SK-N-SH (cell line): ENCODE measurements at regions not wholly inside any gene's neighbourhood (a gene's known extent, or its start where the extent isn't known, plus 50 kb on each side); places are given as distances from the start of the nearest gene placed in this dataset.

Experiments used
- EZH2phosphoT487 ChIP-seq: fragments of 200-600 bp; sonication (generic); IDR thresholded peaks from 2 replicates; pipeline ENCODE4 v1.6.1; 2017; ENCODE audit warnings: low read depth, mixed run types, mild to moderate bottlenecking, antibody characterized with exemption, moderate library complexity, borderline replicate concordance
- FOSL2 ChIP-seq: IDR thresholded peaks from 2 replicates; pipeline ENCODE4 v1.4.0; 2012; ENCODE audit warnings: low read depth, mild to moderate bottlenecking, moderate library complexity, borderline replicate concordance
- GABPA ChIP-seq: IDR thresholded peaks from 2 replicates; pipeline ENCODE4 v1.4.0; 2012; ENCODE audit warnings: low read depth, mild to moderate bottlenecking
- JUND ChIP-seq: IDR thresholded peaks from 2 replicates; pipeline ENCODE4 v1.4.0; 2012
- NRF1 ChIP-seq: IDR thresholded peaks from 2 replicates; pipeline ENCODE4 v1.6.1; 2012; ENCODE audit warnings: low read depth, mild to moderate bottlenecking, low read length
- RAD21 ChIP-seq: IDR thresholded peaks from 2 replicates; pipeline ENCODE4 v1.6.1; 2012; ENCODE audit warnings: mild to moderate bottlenecking, low read length
- TEAD4 ChIP-seq: IDR thresholded peaks from 2 replicates; pipeline ENCODE4 v1.4.0; 2012; ENCODE audit warnings: mild to moderate bottlenecking, borderline replicate concordance; ENCODE audit not compliant: insufficient read depth
- TF ChIP-seq, protein P1 (sequence below): fragments of 200-600 bp; sonication (generic); IDR thresholded peaks from 2 replicates; pipeline ENCODE4 v1.6.1; 2017; ENCODE audit warnings: antibody characterized with exemption, mild to moderate bottlenecking, moderate library complexity
- TF ChIP-seq, protein P2 (sequence below): IDR thresholded peaks from 2 replicates; pipeline ENCODE4 v1.6.1; 2012; ENCODE audit warnings: mild to moderate bottlenecking, low read depth, low read length, moderate library complexity
- TF ChIP-seq, protein P3 (sequence below): IDR thresholded peaks from 2 replicates; pipeline ENCODE4 v1.4.0; 2012; ENCODE audit warnings: low read depth
- TF ChIP-seq, protein P4 (sequence below): IDR thresholded peaks from 2 replicates; pipeline ENCODE4 v1.4.0; 2012; ENCODE audit warnings: low read depth, borderline replicate concordance
- TF ChIP-seq, protein P5 (sequence below): fragments of 150-350 bp; IDR thresholded peaks from 2 replicates; pipeline ENCODE4 v1.6.1; 2017; ENCODE audit warnings: antibody characterized with exemption, low read length, low read depth, borderline replicate concordance

DNA sequence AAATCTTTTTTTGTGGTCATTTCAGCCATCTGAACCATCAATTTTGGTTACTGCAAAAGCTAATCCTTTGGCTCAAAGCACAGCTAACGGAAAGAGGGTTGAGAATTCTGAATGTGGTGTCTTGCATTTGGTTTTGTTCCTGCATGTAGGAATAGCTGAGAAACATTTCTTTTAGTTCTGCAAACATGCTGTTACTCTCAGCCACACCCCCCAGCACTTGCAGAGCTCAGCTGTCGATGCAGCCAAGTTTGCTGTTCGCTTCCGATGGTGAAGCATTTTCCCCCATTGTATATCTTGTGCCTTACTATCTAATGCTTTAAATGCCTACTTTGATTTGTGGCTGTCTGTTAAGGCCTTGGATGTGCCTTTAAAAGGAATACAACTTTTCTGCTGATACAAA lies 294.9 kb upstream of the FANCL start:
- TF ChIP-seq, protein P1, sequence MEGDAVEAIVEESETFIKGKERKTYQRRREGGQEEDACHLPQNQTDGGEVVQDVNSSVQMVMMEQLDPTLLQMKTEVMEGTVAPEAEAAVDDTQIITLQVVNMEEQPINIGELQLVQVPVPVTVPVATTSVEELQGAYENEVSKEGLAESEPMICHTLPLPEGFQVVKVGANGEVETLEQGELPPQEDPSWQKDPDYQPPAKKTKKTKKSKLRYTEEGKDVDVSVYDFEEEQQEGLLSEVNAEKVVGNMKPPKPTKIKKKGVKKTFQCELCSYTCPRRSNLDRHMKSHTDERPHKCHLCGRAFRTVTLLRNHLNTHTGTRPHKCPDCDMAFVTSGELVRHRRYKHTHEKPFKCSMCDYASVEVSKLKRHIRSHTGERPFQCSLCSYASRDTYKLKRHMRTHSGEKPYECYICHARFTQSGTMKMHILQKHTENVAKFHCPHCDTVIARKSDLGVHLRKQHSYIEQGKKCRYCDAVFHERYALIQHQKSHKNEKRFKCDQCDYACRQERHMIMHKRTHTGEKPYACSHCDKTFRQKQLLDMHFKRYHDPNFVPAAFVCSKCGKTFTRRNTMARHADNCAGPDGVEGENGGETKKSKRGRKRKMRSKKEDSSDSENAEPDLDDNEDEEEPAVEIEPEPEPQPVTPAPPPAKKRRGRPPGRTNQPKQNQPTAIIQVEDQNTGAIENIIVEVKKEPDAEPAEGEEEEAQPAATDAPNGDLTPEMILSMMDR, result no peak
- no peak for TF ChIP-seq GABPA
- TF ChIP-seq, protein P2, sequence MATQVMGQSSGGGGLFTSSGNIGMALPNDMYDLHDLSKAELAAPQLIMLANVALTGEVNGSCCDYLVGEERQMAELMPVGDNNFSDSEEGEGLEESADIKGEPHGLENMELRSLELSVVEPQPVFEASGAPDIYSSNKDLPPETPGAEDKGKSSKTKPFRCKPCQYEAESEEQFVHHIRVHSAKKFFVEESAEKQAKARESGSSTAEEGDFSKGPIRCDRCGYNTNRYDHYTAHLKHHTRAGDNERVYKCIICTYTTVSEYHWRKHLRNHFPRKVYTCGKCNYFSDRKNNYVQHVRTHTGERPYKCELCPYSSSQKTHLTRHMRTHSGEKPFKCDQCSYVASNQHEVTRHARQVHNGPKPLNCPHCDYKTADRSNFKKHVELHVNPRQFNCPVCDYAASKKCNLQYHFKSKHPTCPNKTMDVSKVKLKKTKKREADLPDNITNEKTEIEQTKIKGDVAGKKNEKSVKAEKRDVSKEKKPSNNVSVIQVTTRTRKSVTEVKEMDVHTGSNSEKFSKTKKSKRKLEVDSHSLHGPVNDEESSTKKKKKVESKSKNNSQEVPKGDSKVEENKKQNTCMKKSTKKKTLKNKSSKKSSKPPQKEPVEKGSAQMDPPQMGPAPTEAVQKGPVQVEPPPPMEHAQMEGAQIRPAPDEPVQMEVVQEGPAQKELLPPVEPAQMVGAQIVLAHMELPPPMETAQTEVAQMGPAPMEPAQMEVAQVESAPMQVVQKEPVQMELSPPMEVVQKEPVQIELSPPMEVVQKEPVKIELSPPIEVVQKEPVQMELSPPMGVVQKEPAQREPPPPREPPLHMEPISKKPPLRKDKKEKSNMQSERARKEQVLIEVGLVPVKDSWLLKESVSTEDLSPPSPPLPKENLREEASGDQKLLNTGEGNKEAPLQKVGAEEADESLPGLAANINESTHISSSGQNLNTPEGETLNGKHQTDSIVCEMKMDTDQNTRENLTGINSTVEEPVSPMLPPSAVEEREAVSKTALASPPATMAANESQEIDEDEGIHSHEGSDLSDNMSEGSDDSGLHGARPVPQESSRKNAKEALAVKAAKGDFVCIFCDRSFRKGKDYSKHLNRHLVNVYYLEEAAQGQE, result no peak
- TF ChIP-seq RAD21, result no peak
- TF ChIP-seq, protein P3, sequence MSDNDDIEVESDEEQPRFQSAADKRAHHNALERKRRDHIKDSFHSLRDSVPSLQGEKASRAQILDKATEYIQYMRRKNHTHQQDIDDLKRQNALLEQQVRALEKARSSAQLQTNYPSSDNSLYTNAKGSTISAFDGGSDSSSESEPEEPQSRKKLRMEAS, result no peak
- TF ChIP-seq, protein P4, sequence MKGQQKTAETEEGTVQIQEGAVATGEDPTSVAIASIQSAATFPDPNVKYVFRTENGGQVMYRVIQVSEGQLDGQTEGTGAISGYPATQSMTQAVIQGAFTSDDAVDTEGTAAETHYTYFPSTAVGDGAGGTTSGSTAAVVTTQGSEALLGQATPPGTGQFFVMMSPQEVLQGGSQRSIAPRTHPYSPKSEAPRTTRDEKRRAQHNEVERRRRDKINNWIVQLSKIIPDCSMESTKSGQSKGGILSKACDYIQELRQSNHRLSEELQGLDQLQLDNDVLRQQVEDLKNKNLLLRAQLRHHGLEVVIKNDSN, result no peak
- no peak for TF ChIP-seq FOSL2
- no peak for TF ChIP-seq TEAD4
- TF ChIP-seq EZH2phosphoT487, result no peak
- TF ChIP-seq, protein P5, sequence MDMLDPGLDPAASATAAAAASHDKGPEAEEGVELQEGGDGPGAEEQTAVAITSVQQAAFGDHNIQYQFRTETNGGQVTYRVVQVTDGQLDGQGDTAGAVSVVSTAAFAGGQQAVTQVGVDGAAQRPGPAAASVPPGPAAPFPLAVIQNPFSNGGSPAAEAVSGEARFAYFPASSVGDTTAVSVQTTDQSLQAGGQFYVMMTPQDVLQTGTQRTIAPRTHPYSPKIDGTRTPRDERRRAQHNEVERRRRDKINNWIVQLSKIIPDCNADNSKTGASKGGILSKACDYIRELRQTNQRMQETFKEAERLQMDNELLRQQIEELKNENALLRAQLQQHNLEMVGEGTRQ, result no peak
- TF ChIP-seq NRF1, result no peak
- no peak for TF ChIP-seq JUND
